ENCODE measurements at regions not wholly inside any gene's neighbourhood (a gene's known extent, or its start where the extent isn't known, plus 50 kb on each side); places are given as distances from the start of the nearest gene placed in this dataset.
A peak's percentile ranks its signal among the peaks of the same experiment; 100 is the strongest.

- no peak for DNase-seq (ENCODE audit: low read depth in 2 of 2)
These were observed 101.2 kb upstream of the GNAO1 start for GRCh38 chr16:56090076-56090475.

DNA sequence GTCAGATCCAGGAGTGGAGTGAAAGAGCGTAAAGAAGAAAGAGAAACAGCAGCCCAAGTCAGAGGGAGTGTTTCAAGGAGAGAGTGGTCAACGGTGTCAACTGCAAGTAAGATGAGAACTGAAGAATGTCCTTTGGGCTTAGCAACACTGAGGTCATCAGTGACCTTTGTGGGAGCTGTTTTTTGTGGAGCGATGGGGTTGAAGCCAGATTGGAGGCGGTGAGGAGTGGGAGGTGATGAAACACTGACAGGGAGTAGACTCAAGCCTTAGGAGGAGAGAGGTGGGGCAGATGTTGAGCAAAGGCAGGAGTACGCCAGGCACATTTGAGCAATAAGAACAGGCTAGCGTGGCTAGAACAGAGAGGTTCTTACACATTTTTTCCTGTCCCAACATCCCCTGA is 103.7 kb upstream of the GNAO1 start:
- DNase-seq (ENCODE audit: low read depth in 2 of 2): no peak

DNA sequence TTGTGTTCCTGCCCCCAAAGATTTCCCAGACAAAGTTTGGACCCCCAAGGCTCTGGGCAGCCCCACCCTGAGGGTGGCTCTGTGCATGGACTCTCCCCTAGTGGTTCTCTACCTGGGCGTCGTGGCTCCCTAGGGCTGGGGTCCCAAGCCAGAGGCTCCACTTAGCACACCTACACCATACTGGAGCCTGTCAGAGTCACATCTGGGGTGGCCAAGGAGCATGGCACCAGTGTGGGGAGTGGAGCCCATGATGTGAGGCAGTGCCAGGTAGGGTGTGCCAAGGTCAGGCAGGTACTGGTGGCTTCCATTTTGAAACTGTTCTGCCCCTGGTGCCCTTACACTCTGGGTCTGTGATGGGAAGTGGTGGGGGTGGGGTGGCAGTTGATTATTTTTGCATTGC is 109.9 kb upstream of the GNAO1 start:
- no peak for DNase-seq (ENCODE audit: low read depth in 2 of 2)

DNA sequence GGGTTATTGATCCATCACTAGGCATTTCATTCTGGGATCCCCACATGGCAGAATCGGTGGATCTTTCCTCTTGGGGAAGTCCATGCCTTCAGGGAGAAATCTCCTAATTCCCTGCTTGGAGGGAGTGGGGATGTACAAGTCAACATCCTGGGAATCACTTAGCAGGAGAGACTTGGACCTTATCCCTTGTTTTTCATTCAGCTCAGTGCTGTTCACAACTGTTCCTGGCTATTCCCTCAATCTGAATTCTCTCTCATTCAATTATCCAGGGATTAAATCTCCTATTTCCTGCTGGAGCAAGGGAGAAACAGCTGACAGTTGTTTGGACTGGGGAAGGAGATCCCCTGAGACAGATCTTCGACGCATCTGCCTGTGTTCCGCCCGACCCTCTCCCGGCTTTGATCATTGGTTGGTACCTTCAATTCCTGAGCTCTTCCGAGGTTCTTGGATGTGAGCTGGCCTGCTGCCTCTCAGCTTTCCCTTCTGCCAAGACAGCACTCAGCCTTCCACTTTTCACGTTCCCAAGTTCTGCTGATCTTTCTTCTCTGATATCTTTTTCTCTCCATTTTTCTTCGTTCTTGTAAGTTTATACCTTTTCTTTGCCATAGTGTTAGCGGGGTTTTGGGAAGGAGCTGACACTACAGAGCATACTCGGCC is 115.4 kb upstream of the GNAO1 start:
- no peak for DNase-seq (ENCODE audit: low read depth in 2 of 2)

DNA sequence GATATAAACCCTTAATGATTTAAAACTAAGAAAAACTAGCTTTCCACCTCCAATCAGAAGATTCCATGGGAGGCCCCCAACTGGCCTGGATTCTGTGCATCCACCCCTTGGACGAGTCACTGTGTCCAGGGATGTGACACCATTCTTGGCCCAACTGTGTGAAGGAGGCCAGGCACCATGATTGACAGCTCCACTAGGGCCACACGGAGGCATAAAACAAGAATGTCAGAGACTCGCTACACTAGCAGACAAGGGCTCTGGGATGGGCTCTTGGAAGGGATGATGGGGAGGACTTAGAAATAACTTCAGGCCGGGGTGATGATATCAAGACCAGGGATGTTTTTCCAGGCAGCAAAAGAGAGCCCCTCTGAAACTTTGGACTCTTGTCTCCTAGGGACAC is 117.8 kb upstream of the GNAO1 start:
- DNase-seq (ENCODE audit: low read depth in 2 of 2): no peak

GRCh38 chr16:56072096-56072495 is 119.2 kb upstream of the GNAO1 start:
- DNase-seq (ENCODE audit: low read depth in 2 of 2): no peak

DNA sequence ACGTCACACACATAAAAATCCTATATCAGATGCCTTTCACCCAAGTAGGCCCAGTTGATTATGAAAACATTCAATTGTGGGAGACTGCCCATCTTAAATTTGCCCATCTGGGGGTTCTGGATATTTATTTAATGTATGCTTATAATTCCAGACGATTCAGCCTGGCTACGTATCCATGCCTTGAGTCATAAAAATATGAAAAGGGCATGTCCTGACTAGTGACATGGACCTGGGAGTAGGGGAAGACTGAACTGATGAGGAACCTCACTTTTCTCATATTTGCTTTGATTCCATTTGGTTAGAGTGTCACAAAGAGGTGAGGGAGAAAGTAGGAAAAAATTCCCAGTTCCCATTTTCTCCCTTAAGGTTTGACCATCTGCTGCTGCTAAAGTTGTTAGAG is 122.5 kb upstream of the GNAO1 start:
- no peak for DNase-seq (ENCODE audit: low read depth in 2 of 2)

GRCh38 chr16:56068314-56068713 is 123.0 kb upstream of the GNAO1 start:
- no peak for DNase-seq (ENCODE audit: low read depth in 2 of 2)

- no peak for DNase-seq (ENCODE audit: low read depth in 2 of 2)
These were observed 123.9 kb upstream of the GNAO1 start for GRCh38 chr16:56067406-56067805.

DNA sequence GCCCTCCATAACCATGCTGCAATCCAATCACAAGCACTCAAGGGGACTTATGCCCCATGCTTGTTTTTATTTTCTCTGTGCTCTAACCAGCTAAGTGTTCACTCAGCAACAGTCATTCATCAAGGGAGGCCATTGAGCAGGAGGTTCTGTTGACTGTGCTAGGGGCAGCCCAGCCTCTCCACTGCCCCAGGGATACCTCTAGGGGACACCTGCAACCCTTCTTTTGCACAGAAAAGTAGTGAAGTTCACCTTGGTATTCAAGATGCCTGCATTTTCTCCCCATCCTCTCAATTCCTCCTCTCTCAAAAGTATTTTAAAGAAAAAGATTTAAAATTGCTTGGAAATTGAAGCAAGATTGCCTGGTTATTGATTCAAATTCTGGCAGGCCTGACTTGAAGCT is 124.7 kb upstream of the GNAO1 start:
- DNase-seq (ENCODE audit: low read depth in 2 of 2): no peak

- DNase-seq (ENCODE audit: low read depth in 2 of 2): no peak
These were observed 128.2 kb upstream of the GNAO1 start for GRCh38 chr16:56063111-56063510.

DNA sequence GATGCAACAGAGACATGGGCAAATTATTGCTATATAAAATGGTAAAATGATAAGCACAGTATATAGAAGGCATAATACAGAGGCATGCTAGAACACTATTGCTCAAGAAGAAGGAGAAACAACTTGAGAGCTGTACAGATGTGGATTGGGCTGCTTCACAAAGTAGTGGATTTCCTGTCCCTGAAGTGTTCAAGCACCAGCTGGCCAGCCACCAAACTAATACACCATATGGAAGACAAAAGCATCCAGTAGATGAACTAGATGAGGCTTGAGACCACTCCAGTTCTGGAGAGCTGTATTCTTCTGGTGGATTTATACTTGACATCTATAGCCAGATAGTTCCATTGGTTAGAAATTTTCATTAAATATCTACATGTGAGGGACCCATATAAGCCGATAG is 134.1 kb upstream of the GNAO1 start:
- no peak for DNase-seq (ENCODE audit: low read depth in 2 of 2)

GRCh38 chr16:56050916-56051315 is 140.4 kb upstream of the GNAO1 start:
- DNase-seq (ENCODE audit: low read depth in 2 of 2): no peak

- no peak for DNase-seq (ENCODE audit: low read depth in 2 of 2)
These were observed 142.7 kb upstream of the GNAO1 start for GRCh38 chr16:56048425-56049105.

DNA sequence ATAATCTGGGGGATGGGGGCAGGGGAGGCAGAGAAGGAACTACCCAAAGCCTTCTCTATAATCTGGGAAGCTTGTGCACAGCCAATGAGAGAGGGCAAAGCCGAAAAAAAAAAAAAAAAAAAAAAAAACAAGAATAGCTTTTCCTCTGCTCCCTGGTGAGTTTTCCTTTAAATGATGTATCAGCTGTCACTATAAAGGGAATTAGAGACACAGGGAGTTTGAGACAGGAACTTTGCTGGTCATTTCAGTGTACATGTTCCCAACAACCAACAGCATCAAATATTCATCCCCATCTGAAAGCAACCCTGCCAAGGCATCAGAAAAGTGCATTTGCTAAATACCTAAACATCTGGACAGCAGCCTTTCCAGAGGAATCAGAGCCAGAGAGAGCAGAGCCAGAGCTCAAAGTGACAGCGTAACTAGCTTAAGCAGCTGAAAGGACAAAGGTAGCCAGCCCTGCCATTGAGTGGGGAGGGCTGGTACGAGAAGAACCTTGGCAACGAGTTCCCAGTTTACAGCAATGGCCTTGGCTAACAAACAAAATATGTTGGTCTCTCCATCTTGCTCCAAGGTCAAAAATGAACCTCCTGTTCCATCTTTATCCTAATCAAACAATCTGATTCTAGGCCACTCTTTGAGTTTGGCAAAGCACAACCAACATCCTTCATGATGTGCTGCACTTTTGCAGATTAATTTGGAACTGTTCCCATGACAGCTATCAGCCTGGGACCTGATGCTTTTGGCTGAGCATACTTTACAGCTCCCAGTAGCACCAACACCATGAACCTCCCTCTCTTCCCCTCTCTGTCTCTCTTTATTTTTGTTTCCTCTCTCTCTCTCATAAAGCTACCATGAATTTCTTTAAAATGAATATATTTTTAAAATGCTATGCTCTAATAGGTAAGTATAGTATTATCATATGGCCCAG is 143.7 kb upstream of the GNAO1 start:
- DNase-seq (ENCODE audit: low read depth in 2 of 2): no peak

DNA sequence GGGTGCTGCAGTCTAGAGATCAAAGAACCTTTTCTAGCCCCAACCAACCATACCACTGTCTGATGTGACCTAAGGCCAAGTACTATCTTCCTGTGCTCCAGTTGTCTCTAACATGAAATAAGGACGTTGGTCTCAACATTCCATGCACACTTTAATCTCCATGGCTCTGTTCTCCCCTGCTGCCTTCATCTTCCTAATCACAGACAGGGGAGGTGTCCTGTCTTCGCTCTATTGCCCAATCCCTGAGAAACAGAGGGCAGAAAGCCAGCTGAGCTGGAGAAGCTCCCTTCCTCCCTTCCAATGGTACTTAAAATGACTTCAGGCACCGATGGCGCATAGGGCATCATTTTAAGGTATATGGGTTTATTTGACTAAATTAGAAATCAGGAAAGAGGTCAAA is 148.9 kb upstream of the GNAO1 start:
- no peak for DNase-seq (ENCODE audit: low read depth in 2 of 2)

- peak; percentile 4 to 11 for DNase-seq (ENCODE audit: low read depth in 2 of 2)
These were observed 149.6 kb upstream of the GNAO1 start for GRCh38 chr16:56041556-56042140.

DNA sequence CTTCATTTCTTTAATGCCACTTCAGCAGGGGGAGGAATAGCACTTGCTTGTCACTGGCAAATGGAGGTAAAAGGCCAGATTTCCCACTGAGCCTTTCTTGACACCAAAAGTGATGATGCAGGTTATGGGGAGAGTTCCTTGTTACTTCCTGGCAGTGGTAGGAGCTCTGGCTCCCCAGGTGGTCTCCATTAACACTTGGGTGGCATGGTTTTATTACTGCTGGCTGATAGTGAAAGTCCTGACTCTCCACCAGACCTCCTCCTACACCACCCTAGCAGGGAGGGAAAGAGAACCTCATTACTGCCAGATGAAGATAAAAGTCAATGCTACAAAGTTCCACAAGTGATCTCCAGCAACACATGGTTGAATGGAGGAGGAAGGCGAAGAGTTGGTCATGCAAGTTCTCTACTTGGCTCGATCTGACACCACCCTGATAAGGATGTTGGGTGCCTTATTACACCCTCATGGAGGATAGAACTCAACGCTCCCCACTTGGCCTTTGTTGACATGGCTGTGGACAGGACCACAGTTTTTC is 152.7 kb upstream of the GNAO1 start:
- no peak for DNase-seq (ENCODE audit: low read depth in 2 of 2)

DNA sequence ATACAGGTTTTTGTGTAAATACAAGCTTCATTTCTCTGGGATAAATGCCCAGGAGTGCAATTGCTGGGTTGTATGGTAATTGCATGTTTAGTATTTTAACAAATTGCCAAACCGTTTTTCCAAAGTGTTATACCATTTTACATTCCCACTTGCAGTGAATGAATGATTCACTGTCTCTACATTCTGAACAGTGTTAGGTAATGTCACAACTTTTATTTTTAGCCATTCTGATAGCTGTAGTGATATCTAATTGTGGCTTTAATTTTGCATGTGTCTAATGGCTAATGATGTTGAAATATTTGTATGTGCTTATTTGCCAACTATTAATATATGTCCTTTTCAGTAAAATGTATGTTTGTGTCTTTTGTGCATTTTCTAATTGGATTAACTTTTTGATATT is 156.9 kb upstream of the CES5A start:
- DNase-seq (ENCODE audit: low read depth in 2 of 2): no peak

DNA sequence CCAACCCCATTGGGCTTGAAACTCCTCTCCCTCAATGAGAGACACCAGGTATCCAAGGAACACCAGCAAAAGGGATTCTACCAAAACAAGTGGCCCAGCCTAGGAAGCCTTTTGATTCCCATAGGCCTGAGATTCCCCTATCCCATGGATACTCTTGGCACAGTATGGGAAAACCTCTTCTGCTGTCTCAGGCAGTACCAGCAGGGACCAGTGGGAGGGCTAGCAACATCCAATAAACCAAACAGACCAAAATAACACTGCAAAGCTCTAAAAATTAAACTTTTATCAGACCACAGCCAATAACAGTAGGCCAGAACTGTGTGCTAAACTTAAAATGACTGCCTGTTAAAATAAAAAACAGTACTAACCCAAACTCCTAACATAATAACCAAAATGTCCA is 153.9 kb upstream of the CES5A start:
- DNase-seq (ENCODE audit: low read depth in 2 of 2): no peak

- no peak for DNase-seq (ENCODE audit: low read depth in 2 of 2)
These were observed 147.6 kb upstream of the CES5A start for GRCh38 chr16:56022818-56023217.

DNA sequence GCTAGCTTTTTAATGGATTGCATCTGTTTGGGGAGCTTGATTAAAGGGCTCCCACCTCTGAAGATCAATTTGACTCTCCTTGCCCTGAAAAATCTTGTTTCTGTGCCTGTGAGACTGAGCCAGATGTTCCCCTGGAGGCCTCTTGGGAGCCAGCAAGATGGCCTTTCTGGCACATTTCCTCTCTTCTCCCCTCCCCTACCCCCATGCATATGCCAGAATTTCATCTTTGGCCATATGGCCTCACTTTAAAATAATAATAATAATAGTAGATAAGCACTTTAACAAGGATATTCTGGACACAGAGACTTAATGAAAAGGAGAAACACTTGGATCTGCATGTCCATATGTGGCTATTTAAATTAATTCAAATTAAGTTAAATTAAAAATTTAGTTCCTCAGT is 144.1 kb upstream of the CES5A start:
- no peak for DNase-seq (ENCODE audit: low read depth in 2 of 2)
